SK-N-SH (cell line): ENCODE measurements at regions not wholly inside any gene's neighbourhood (a gene's known extent, or its start where the extent isn't known, plus 50 kb on each side); places are given as distances from the start of the nearest gene placed in this dataset.

Experiments used
- CTCF ChIA-PET: fragments of 300-600, 350-600 bp; formaldehyde crosslinking; extraction: SDS; loops from one replicate; lab custom pipeline; 2021; lab: Yijun Ruan, JAX
- POLR2A ChIA-PET: fragments of 350-600 bp; sonication (Branson Sonifier 250); formaldehyde crosslinking; extraction: SDS; loops from one replicate; lab custom pipeline; 2020; ENCODE audit warnings: antibody characterized with exemption, inconsistent platforms; lab: Yijun Ruan, JAX
- DNase-seq: peaks from one replicate; pipeline ENCODE4 v3.0.0; 2012
- H2AFZ ChIP-seq: fragments of 200-600 bp; sonication (generic); 2 replicates; pipeline ENCODE4 v1.8.1; 2016; ENCODE audit warnings: antibody characterized with exemption, mild to moderate bottlenecking, low read depth
- H3F3A ChIP-seq: fragments of 200-600 bp; sonication (generic); replicated peaks from 2 replicates; pipeline ENCODE3; 2016; ENCODE audit warnings: antibody characterized with exemption, mild to moderate bottlenecking; ENCODE audit not compliant: insufficient read depth
- H3K27ac ChIP-seq, 2 experiments: fragments of 200-500 bp in 1 of 2; fragments of 200-600 bp in 1 of 2; sonication (Bioruptor generic) in 1 of 2; sonication (generic), shearing (Covaris generic) in 1 of 2; 2 replicates each; pipeline versions ENCODE4 v1.5.1 to v1.6.1; 2014 to 2016; ENCODE audit warnings: low read depth in 2 of 2, inconsistent platforms in 1 of 2, low read length in 1 of 2, mild to moderate bottlenecking in 1 of 2, mixed read lengths in 1 of 2
- H3K27me3 ChIP-seq: fragments of 200-600 bp; sonication (generic), shearing (Covaris generic); 2 replicates; pipeline ENCODE4 v1.6.1; 2016; ENCODE audit warnings: mixed run types; ENCODE audit not compliant: insufficient read depth
- H3K36me3 ChIP-seq, 2 experiments: fragments of 200-500 bp in 1 of 2; fragments of 200-600 bp in 1 of 2; sonication (Bioruptor generic) in 1 of 2; sonication (generic) in 1 of 2; replicated peaks in 1 of 2; 2 replicates each; pipeline versions ENCODE3 to v1.5.1; 2014 to 2016; ENCODE audit warnings: low read length in 1 of 2, mild to moderate bottlenecking in 1 of 2; ENCODE audit not compliant: insufficient read depth in 2 of 2, control insufficient read depth in 1 of 2
- H3K4me1 ChIP-seq, 2 experiments: fragments of 200-500 bp in 1 of 2; fragments of 200-600 bp in 1 of 2; sonication (Bioruptor generic) in 1 of 2; sonication (generic), shearing (Covaris generic) in 1 of 2; 2 replicates each; pipeline versions ENCODE4 v1.5.1 to v1.6.1; 2014 to 2016; ENCODE audit warnings: low read depth in 1 of 2, low read length in 1 of 2, mixed run types in 1 of 2; ENCODE audit not compliant: insufficient read depth in 2 of 2, control insufficient read depth in 1 of 2
- H3K4me2 ChIP-seq: fragments of 200-600 bp; sonication (generic), shearing (Covaris generic); 2 replicates; pipeline ENCODE4 v1.6.1; 2017; ENCODE audit warnings: mixed run types
- H3K4me3 ChIP-seq, 2 experiments: fragments of 200-500 bp in 1 of 2; fragments of 200-600 bp in 1 of 2; sonication (Bioruptor generic) in 1 of 2; sonication (generic), shearing (Covaris generic) in 1 of 2; 2 replicates each; pipeline versions ENCODE4 v1.5.1 to v1.8.1; 2014 to 2016; ENCODE audit warnings: low read depth in 2 of 2, inconsistent platforms in 1 of 2, low read length in 1 of 2, mild to moderate bottlenecking in 1 of 2, mixed read lengths in 1 of 2, moderate library complexity in 1 of 2
- H3K79me2 ChIP-seq: fragments of 200-600 bp; sonication (generic); 2 replicates; pipeline ENCODE4 v1.8.1; 2017; ENCODE audit warnings: mild to moderate bottlenecking; ENCODE audit not compliant: insufficient read depth
- H3K9ac ChIP-seq: fragments of 200-600 bp; sonication (generic); 2 replicates; pipeline ENCODE4 v1.6.1; 2017; ENCODE audit warnings: mixed run types
- H3K9me2 ChIP-seq: fragments of 200-600 bp; sonication (generic); 2 replicates; pipeline ENCODE4 v1.6.1; 2017; ENCODE audit warnings: mixed run types
- H3K9me3 ChIP-seq: fragments of 200-600 bp; sonication (generic); 2 replicates; pipeline ENCODE4 v1.6.1; 2017; ENCODE audit warnings: mixed run types, mild to moderate bottlenecking, moderate library complexity
- H4K20me1 ChIP-seq: fragments of 200-600 bp; sonication (generic); 2 replicates; pipeline ENCODE4 v1.6.1; 2017; ENCODE audit warnings: mild to moderate bottlenecking, mixed run types; ENCODE audit not compliant: insufficient read depth
- FOXJ3 ChIP-seq: sonication (generic); formaldehyde crosslinking; IDR thresholded peaks from 2 replicates; pipeline ENCODE4 v1.5.1; 2020; ENCODE audit warnings: mild to moderate bottlenecking, missing genetic modification reagents
- GATA2 ChIP-seq: sonication (generic); formaldehyde crosslinking; IDR thresholded peaks from 2 replicates; pipeline ENCODE4 v1.5.0; 2020; ENCODE audit warnings: mild to moderate bottlenecking, missing genetic modification reagents
- JUND ChIP-seq: IDR thresholded peaks from 2 replicates; pipeline ENCODE4 v1.4.0; 2012
- MEF2A ChIP-seq: IDR thresholded peaks from 2 replicates; pipeline ENCODE4 v1.4.0; 2012; ENCODE audit warnings: low read depth, borderline replicate concordance
- NRF1 ChIP-seq: IDR thresholded peaks from 2 replicates; pipeline ENCODE4 v1.6.1; 2012; ENCODE audit warnings: low read depth, mild to moderate bottlenecking, low read length
- POLR2AphosphoS5 ChIP-seq: IDR thresholded peaks from 2 replicates; pipeline ENCODE4 v1.6.1; 2012; ENCODE audit warnings: low read depth, low read length
- RCOR1 ChIP-seq: fragments of 150-350 bp; IDR thresholded peaks from 2 replicates; pipeline ENCODE4 v1.6.1; 2017; ENCODE audit warnings: antibody characterized with exemption, low read length
- RFX5 ChIP-seq: IDR thresholded peaks from 2 replicates; pipeline ENCODE4 v1.6.1; 2012; ENCODE audit warnings: mild to moderate bottlenecking, improper control_type of control experiment, low read length
- RXRA ChIP-seq: IDR thresholded peaks from 2 replicates; pipeline ENCODE4 v1.4.0; 2012; ENCODE audit warnings: low read depth, mild to moderate bottlenecking, borderline replicate concordance
- SIN3A ChIP-seq: IDR thresholded peaks from 2 replicates; pipeline ENCODE4 v1.6.1; 2012; ENCODE audit warnings: low read depth, mild to moderate bottlenecking, low read length, moderate library complexity, borderline replicate concordance
- SMC3 ChIP-seq: IDR thresholded peaks from 2 replicates; pipeline ENCODE4 v1.6.1; 2012; ENCODE audit warnings: low read depth, low read length, improper control_type of control experiment
- TEAD4 ChIP-seq: IDR thresholded peaks from 2 replicates; pipeline ENCODE4 v1.4.0; 2012; ENCODE audit warnings: mild to moderate bottlenecking, borderline replicate concordance; ENCODE audit not compliant: insufficient read depth
- WGBS: methylation state at CpG from one replicate; pipeline ENCODE4 v1.1.6; 2017; ENCODE audit warnings: low lambda C conversion rate; 5-methylcytosine and 5-hydroxymethylcytosine counted together
- TF ChIP-seq, protein P1 (sequence below): IDR thresholded peaks from 2 replicates; pipeline ENCODE4 v1.4.0; 2012; ENCODE audit warnings: low read depth
- TF ChIP-seq, protein P2 (sequence below): IDR thresholded peaks from 2 replicates; pipeline ENCODE4 v1.4.0; 2012; ENCODE audit warnings: low read depth, borderline replicate concordance
- TF ChIP-seq, protein P3 (sequence below): IDR thresholded peaks from 2 replicates; pipeline ENCODE4 v1.6.1; 2012; ENCODE audit warnings: mild to moderate bottlenecking, low read depth, low read length, moderate library complexity

DNA sequence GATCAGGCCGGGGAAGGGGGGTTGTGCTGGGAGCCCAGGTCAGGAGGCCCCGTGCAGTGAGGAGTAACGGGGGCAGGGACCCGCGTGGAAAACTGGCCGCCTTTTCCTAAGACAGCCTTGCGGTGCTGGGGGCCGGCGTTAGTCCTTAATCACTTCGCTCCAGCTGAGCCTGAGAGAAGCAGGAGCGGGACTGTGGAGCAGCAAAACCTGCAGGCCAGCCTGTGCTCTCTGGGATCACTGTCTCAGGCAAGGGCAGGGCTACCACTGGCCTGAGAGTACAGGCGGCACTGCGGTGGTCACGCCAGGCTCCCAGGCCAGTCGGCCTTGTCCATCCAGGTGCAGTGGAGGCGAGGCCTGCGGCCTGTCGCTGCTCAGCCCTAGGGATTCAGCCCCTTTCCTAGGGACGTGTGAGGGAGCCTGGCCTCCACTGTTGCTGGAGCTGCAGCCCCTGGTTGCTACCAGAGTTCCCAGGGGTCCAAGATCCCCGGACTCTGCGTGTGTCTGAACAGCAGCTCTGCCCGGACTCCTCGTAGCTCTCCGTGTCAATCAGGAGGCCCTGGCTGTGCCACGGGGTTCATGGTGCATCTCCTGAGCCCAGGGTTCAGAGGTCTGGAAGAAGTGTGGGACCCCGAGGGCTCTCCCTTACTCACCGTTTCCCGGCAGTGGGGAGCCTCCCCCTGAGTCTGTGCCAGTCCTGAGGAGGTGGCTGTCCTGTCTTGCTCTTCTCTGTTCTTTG is 2141.7 kb upstream of the TENM3 start:
- TF ChIP-seq, protein P1, sequence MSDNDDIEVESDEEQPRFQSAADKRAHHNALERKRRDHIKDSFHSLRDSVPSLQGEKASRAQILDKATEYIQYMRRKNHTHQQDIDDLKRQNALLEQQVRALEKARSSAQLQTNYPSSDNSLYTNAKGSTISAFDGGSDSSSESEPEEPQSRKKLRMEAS: no peak
- TF ChIP-seq RXRA (no peak), POLR2AphosphoS5 (no peak), FOXJ3 (CRISPR knock-in tag) (no peak), MEF2A (no peak), GATA2 (no peak), SMC3 (no peak), SIN3A (no peak), JUND (no peak), NRF1 (no peak), RCOR1 (no peak)
- TF ChIP-seq, protein P2, sequence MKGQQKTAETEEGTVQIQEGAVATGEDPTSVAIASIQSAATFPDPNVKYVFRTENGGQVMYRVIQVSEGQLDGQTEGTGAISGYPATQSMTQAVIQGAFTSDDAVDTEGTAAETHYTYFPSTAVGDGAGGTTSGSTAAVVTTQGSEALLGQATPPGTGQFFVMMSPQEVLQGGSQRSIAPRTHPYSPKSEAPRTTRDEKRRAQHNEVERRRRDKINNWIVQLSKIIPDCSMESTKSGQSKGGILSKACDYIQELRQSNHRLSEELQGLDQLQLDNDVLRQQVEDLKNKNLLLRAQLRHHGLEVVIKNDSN: no peak
- TF ChIP-seq, protein P3, sequence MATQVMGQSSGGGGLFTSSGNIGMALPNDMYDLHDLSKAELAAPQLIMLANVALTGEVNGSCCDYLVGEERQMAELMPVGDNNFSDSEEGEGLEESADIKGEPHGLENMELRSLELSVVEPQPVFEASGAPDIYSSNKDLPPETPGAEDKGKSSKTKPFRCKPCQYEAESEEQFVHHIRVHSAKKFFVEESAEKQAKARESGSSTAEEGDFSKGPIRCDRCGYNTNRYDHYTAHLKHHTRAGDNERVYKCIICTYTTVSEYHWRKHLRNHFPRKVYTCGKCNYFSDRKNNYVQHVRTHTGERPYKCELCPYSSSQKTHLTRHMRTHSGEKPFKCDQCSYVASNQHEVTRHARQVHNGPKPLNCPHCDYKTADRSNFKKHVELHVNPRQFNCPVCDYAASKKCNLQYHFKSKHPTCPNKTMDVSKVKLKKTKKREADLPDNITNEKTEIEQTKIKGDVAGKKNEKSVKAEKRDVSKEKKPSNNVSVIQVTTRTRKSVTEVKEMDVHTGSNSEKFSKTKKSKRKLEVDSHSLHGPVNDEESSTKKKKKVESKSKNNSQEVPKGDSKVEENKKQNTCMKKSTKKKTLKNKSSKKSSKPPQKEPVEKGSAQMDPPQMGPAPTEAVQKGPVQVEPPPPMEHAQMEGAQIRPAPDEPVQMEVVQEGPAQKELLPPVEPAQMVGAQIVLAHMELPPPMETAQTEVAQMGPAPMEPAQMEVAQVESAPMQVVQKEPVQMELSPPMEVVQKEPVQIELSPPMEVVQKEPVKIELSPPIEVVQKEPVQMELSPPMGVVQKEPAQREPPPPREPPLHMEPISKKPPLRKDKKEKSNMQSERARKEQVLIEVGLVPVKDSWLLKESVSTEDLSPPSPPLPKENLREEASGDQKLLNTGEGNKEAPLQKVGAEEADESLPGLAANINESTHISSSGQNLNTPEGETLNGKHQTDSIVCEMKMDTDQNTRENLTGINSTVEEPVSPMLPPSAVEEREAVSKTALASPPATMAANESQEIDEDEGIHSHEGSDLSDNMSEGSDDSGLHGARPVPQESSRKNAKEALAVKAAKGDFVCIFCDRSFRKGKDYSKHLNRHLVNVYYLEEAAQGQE: no peak
- Histone ChIP-seq H3K79me2 (no peaks in the 10 kb centered on the region), H3K36me3 (no peaks in the 10 kb centered on the region), H3K4me1 (no peaks in the 10 kb centered on the region), H3K4me2 (no peak overlapping the region), H3K4me3 (no peak overlapping the region), H3K9ac (no peak overlapping the region), H3F3A (no peaks in the 10 kb centered on the region), H3K9me2 (no peaks in the 10 kb centered on the region), H4K20me1 (no peaks in the 10 kb centered on the region), H2AFZ (no peak overlapping the region), H3K9me3 (no peaks in the 10 kb centered on the region), H3K27me3 (no peaks in the 10 kb centered on the region; the same call in 1 of the 2 replicates), H3K27ac (no peak overlapping the region)
- POLR2A ChIA-PET: no interaction called here
- no peak for DNase-seq
- CTCF ChIA-PET: no interaction called here
- 9% methylated on average over 16 of the region's 28 CpGs for WGBS

DNA sequence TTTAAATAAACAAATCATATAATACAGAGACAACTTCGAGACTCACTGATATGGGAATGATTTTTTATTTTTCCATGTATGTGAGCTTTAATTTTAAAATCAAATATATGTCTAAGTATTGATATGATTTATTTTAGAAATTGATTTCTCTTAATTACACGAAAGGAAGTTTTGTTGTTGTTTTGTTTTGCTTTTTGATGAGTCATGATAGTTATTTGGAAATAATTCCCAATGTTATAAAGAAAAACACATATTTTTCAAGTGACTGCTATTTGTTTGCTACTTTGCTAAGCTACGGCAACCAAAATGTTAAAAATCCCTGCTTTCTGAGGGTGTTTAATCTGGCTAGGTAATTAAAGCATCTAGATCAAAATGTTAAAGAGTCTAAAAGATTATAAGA is 2139.4 kb upstream of the TENM3 start:
- H3K9ac ChIP-seq: no peak overlapping the region
- CTCF ChIA-PET: no interaction called here
- H3K4me2 ChIP-seq: no peak overlapping the region
- H2AFZ ChIP-seq: no peak overlapping the region
- no peaks in the 10 kb centered on the region for H3K9me2 ChIP-seq
- WGBS: 2% methylated on average over 3 of the region's 3 CpGs
- no peaks in the 10 kb centered on the region for H3K79me2 ChIP-seq
- H3F3A ChIP-seq: no peaks in the 10 kb centered on the region
- no peak for DNase-seq
- no peaks in the 10 kb centered on the region for H3K4me1 ChIP-seq
- POLR2A ChIA-PET: no interaction called here
- no peak overlapping the region for H3K4me3 ChIP-seq
- no peaks in the 10 kb centered on the region for H4K20me1 ChIP-seq
- no peaks in the 10 kb centered on the region; the same call in 1 of the 2 replicates for H3K27me3 ChIP-seq
- no peaks in the 10 kb centered on the region for H3K36me3 ChIP-seq
- no peaks in the 10 kb centered on the region for H3K9me3 ChIP-seq
- no peak for TF ChIP-seq RFX5
- TF ChIP-seq TEAD4: no peak
- TF ChIP-seq, protein P1: no peak
- TF ChIP-seq, all 33 proteins: peak for 0
- H3K27ac ChIP-seq: no peak overlapping the region
